Mesendoderm (in vitro differentiated cells): ENCODE measurements at regions not wholly inside any gene's neighbourhood (a gene's known extent, or its start where the extent isn't known, plus 50 kb on each side); places are given as distances from the start of the nearest gene placed in this dataset.
A peak's percentile ranks its signal among the peaks of the same experiment; 100 is the strongest.

Experiments used
- DNase-seq: peaks from one replicate; pipeline ENCODE4 v3.0.0; 2013
- H2AK5ac ChIP-seq: 2 replicates; pipeline ENCODE4 v1.6.1; 2013; ENCODE audit warnings: low read length, inconsistent platforms
- H2BK120ac ChIP-seq: 2 replicates; pipeline ENCODE4 v1.6.1; 2013; ENCODE audit warnings: low read depth, mild to moderate bottlenecking, low read length, moderate library complexity, mixed read lengths
- H2BK15ac ChIP-seq: replicated peaks from 2 replicates; pipeline ENCODE4 v1.6.1; 2013; ENCODE audit warnings: low read depth, mild to moderate bottlenecking, moderate library complexity
- H2BK5ac ChIP-seq: 2 replicates; pipeline ENCODE4 v1.6.1; 2013; ENCODE audit warnings: low read length, inconsistent platforms
- H3K18ac ChIP-seq: 2 replicates; pipeline ENCODE4 v1.6.1; 2013; ENCODE audit warnings: mild to moderate bottlenecking, low read length, mixed read lengths
- H3K23ac ChIP-seq: one replicate; pipeline ENCODE4 v1.6.1; 2013; ENCODE audit warnings: low read length
- H3K27ac ChIP-seq: 2 replicates; pipeline ENCODE4 v1.5.1; 2013; ENCODE audit warnings: low read depth, mild to moderate bottlenecking, inconsistent platforms, low read length, moderate library complexity
- H3K27me3 ChIP-seq: 2 replicates; pipeline ENCODE4 v1.6.1; 2013; ENCODE audit warnings: low read length, control low read depth, mild to moderate bottlenecking, inconsistent platforms; ENCODE audit not compliant: insufficient read depth, poor library complexity
- H3K36me3 ChIP-seq: 2 replicates; pipeline ENCODE4 v1.6.1; 2013; ENCODE audit warnings: low read length, inconsistent platforms; ENCODE audit not compliant: control insufficient read depth, insufficient read depth
- H3K4ac ChIP-seq: one replicate; pipeline ENCODE4 v1.6.1; 2013; ENCODE audit warnings: low read depth, mild to moderate bottlenecking, low read length, moderate library complexity
- H3K4me1 ChIP-seq: 2 replicates; pipeline ENCODE4 v1.6.1; 2013; ENCODE audit warnings: low read depth, low read length, inconsistent platforms; ENCODE audit not compliant: control insufficient read depth
- H3K4me2 ChIP-seq: 2 replicates; pipeline ENCODE4 v1.6.1; 2013; ENCODE audit warnings: low read length
- H3K4me3 ChIP-seq: 2 replicates; pipeline ENCODE4 v1.5.1; 2013; ENCODE audit warnings: mild to moderate bottlenecking, low read length
- H3K56ac ChIP-seq: one replicate; pipeline ENCODE4 v1.6.1; 2013; ENCODE audit warnings: low read length
- H3K79me1 ChIP-seq: 2 replicates; pipeline ENCODE4 v1.6.1; 2013; ENCODE audit warnings: low read length, inconsistent platforms
- H3K79me2 ChIP-seq: 2 replicates; pipeline ENCODE4 v1.6.1; 2013; ENCODE audit warnings: mild to moderate bottlenecking, low read length; ENCODE audit not compliant: control insufficient read depth, insufficient read depth
- H3K9ac ChIP-seq: 2 replicates; pipeline ENCODE4 v1.6.1; 2013; ENCODE audit warnings: low read length, inconsistent platforms
- H4K5ac ChIP-seq: one replicate; pipeline ENCODE4 v1.6.1; 2013; ENCODE audit warnings: low read length
- H4K8ac ChIP-seq: one replicate; pipeline ENCODE4 v1.6.1; 2013; ENCODE audit warnings: low read depth, mild to moderate bottlenecking, control low read depth, low read length, moderate library complexity
- WGBS: extraction: QIAGEN DNeasy Blood & Tissue Kit; methylation state at CpG from one replicate; pipeline ENCODE4 v1.1.7; 2013; ENCODE audit warnings: low lambda C conversion rate, missing lambda C conversion rate; ENCODE audit not compliant: insufficient coverage; ENCODE audit errors: extremely low coverage; 5-methylcytosine and 5-hydroxymethylcytosine counted together

GRCh38 chr3:16066975-16067374 is 107.5 kb upstream of the GALNT15 start:
- H2BK120ac ChIP-seq, result no peak overlapping the region
- H2BK15ac ChIP-seq, result no peak overlapping the region
- H3K18ac ChIP-seq, result no peak overlapping the region
- no peak overlapping the region for H3K4ac ChIP-seq
- no peak overlapping the region for H3K23ac ChIP-seq
- no peak overlapping the region for H3K4me2 ChIP-seq
- no peak for DNase-seq
- no peaks in the 10 kb centered on the region for H3K4me1 ChIP-seq
- no peak overlapping the region for H3K27ac ChIP-seq
- no peak overlapping the region for H2AK5ac ChIP-seq
- no peaks in the 10 kb centered on the region for H3K36me3 ChIP-seq
- H3K56ac ChIP-seq, result no peak overlapping the region
- no peak overlapping the region for H2BK5ac ChIP-seq
- no peaks in the 10 kb centered on the region for H3K79me2 ChIP-seq
- H4K5ac ChIP-seq, result no peak overlapping the region
- H3K27me3 ChIP-seq, result no peaks in the 10 kb centered on the region
- no CpG with 5 or more reads among the region's 6 CpGs for WGBS
- no peak overlapping the region for H4K8ac ChIP-seq
- H3K4me3 ChIP-seq, result no peak overlapping the region
- H3K9ac ChIP-seq, result no peak overlapping the region
- H3K79me1 ChIP-seq, result no peaks in the 10 kb centered on the region

DNA sequence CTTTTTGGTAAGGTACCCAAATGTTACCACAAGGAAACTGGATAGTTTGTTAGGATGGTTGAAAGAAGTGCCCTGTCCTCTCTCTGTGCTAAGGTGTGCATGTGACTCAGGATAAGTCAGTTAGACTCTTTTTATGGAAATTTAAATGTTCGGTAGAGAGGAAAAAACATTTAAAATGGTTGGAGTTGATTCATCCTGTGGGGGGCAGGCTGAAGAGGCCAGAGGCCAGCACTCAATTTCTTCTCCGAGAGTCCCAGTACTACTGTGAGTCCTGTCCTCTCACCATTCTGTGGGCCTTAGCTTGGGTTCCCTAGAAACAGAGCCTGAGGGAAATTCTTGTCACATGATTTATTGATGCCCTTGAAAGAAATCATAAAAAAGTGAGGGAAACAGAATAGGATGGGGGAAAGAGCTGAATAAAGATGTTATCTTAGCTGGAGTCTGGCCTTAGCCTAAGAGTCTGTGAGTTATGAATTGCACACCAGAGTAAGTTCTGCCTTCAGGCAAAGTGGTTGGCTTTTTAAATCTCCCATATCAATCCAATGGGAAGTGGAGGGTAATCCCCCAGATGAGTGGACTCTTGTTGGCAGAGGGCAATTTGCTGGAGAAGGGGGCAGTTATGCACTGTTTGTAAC is 106.5 kb upstream of the GALNT15 start:
- Histone ChIP-seq H4K8ac (no peak overlapping the region), H3K79me2 (no peaks in the 10 kb centered on the region), H2AK5ac (no peak overlapping the region), H3K36me3 (no peaks in the 10 kb centered on the region), H3K4me2 (no peak overlapping the region), H3K4me3 (no peak overlapping the region), H4K5ac (no peak overlapping the region), H2BK5ac (no peak overlapping the region), H3K27me3 (no peaks in the 10 kb centered on the region), H3K79me1 (no peaks in the 10 kb centered on the region), H2BK120ac (no peak overlapping the region), H3K9ac (no peak overlapping the region), H3K27ac (no peak overlapping the region), H3K23ac (no peak overlapping the region), H3K4ac (no peak overlapping the region), H3K4me1 (no peaks in the 10 kb centered on the region), H3K18ac (no peak overlapping the region), H2BK15ac (no peak overlapping the region), H3K56ac (no peak overlapping the region)
- DNase-seq, result no peak
- no CpG with 5 or more reads among the region's 2 CpGs for WGBS

GRCh38 chr3:16069149-16069922 is 105.1 kb upstream of the GALNT15 start:
- no peak overlapping the region for H3K27ac ChIP-seq
- no CpG with 5 or more reads among the region's 6 CpGs for WGBS

GRCh38 chr3:16070707-16071106 is 103.8 kb upstream of the GALNT15 start:
- H3K4me3 ChIP-seq, result no peak overlapping the region
- H3K56ac ChIP-seq, result no peak overlapping the region
- no peak overlapping the region for H3K18ac ChIP-seq
- H3K9ac ChIP-seq, result no peak overlapping the region
- no peak overlapping the region for H3K4me2 ChIP-seq
- no peak overlapping the region for H2BK15ac ChIP-seq
- H2BK120ac ChIP-seq, result no peak overlapping the region
- H4K5ac ChIP-seq, result no peak overlapping the region
- H2AK5ac ChIP-seq, result no peak overlapping the region
- no peak overlapping the region for H3K27ac ChIP-seq
- H3K79me2 ChIP-seq, result no peaks in the 10 kb centered on the region
- H3K4ac ChIP-seq, result no peak overlapping the region
- no peaks in the 10 kb centered on the region for H3K27me3 ChIP-seq
- WGBS, result no CpG with 5 or more reads among the region's 5 CpGs
- DNase-seq, result no peak
- H4K8ac ChIP-seq, result no peak overlapping the region
- no peak overlapping the region for H3K23ac ChIP-seq
- no peaks in the 10 kb centered on the region for H3K4me1 ChIP-seq
- no peaks in the 10 kb centered on the region for H3K36me3 ChIP-seq
- no peaks in the 10 kb centered on the region for H3K79me1 ChIP-seq
- no peak overlapping the region for H2BK5ac ChIP-seq

More at GRCh38 chr3:16069149-16069922, 105.1 kb upstream of the GALNT15 start:
- no peak overlapping the region for H3K56ac ChIP-seq
- H3K27me3 ChIP-seq, result no peaks in the 10 kb centered on the region
- DNase-seq, result peak; percentile 64
- no peak overlapping the region for H2BK5ac ChIP-seq
- H3K4me3 ChIP-seq, result no peak overlapping the region
- H2AK5ac ChIP-seq, result no peak overlapping the region
- no peak overlapping the region for H3K4ac ChIP-seq
- H3K4me2 ChIP-seq, result no peak overlapping the region
- H3K36me3 ChIP-seq, result no peaks in the 10 kb centered on the region
- H3K4me1 ChIP-seq, result no peaks in the 10 kb centered on the region
- no peak overlapping the region for H4K8ac ChIP-seq
- no peak overlapping the region for H2BK120ac ChIP-seq
- H4K5ac ChIP-seq, result no peak overlapping the region
- no peaks in the 10 kb centered on the region for H3K79me1 ChIP-seq
- no peaks in the 10 kb centered on the region for H3K79me2 ChIP-seq
- no peak overlapping the region for H2BK15ac ChIP-seq
- H3K18ac ChIP-seq, result no peak overlapping the region
- no peak overlapping the region for H3K23ac ChIP-seq
- H3K9ac ChIP-seq, result no peak overlapping the region

GRCh38 chr3:16071206-16071605 is 103.3 kb upstream of the GALNT15 start:
- Histone ChIP-seq H3K56ac (no peak overlapping the region), H2BK120ac (no peak overlapping the region), H2BK5ac (no peak overlapping the region), H4K8ac (no peak overlapping the region), H2BK15ac (no peak overlapping the region), H3K4me2 (no peak overlapping the region), H4K5ac (no peak overlapping the region), H3K79me1 (no peaks in the 10 kb centered on the region), H3K27ac (no peak overlapping the region), H3K4me1 (no peaks in the 10 kb centered on the region), H3K4me3 (no peak overlapping the region), H3K23ac (no peak overlapping the region), H2AK5ac (no peak overlapping the region), H3K9ac (no peak overlapping the region), H3K18ac (no peak overlapping the region), H3K27me3 (no peaks in the 10 kb centered on the region), H3K4ac (no peak overlapping the region), H3K79me2 (no peaks in the 10 kb centered on the region), H3K36me3 (no peaks in the 10 kb centered on the region)
- no CpG with 5 or more reads among the region's 6 CpGs for WGBS
- no peak for DNase-seq
